ENCODE measurements at regions not wholly inside any gene's neighbourhood (a gene's known extent, or its start where the extent isn't known, plus 50 kb on each side); places are given as distances from the start of the nearest gene placed in this dataset.

GRCh38 chr13:88976466-88976865 lies 1305.3 kb downstream of the SLITRK5 start:
- CTCF ChIA-PET = no interaction called here

GRCh38 chr13:88978607-88979006 lies 1307.4 kb downstream of the SLITRK5 start:
- H3K27ac ChIP-seq = no peak overlapping the region
- no peaks in the 10 kb centered on the region for H3K4me1 ChIP-seq
- DNase-seq (ENCODE audit: low read depth in 1 of 2, low spot score in 1 of 2) (no peak), FAIRE-seq (no peak), ATAC-seq (no peak)
- no peak overlapping the region for H3K4me3 ChIP-seq
- no peaks in the 10 kb centered on the region for H3K9me3 ChIP-seq
- TF ChIP-seq MAZ (IDR thresholded peaks at IDR 0.05; ENCODE audit: borderline replicate concordance, low read depth, low read length) (no peak), ZSCAN20 (CRISPR knock-in tag; IDR thresholded peaks at IDR 0.05) (no peak), MYC (IDR thresholded peaks at IDR 0.05; ENCODE audit: borderline replicate concordance, low read length) (no peak), FOSB (CRISPR knock-in tag; IDR thresholded peaks at IDR 0.05) (no peak), HOXB13 (CRISPR knock-in tag; IDR thresholded peaks at IDR 0.05; ENCODE audit: low read depth) (no peak)
- CTCF ChIA-PET = no interaction called here
- 22% methylated on average over 2 of the region's 2 CpGs for WGBS (ENCODE audit: missing lambda C conversion rate)
- POLR2A ChIA-PET = no interaction called here
- H3K4me2 ChIP-seq = no peak overlapping the region

More at GRCh38 chr13:88976466-88976865, 1305.3 kb downstream of the SLITRK5 start:
- H3K27ac ChIP-seq = no peak overlapping the region
- WGBS (ENCODE audit: missing lambda C conversion rate) = 45% methylated on average over 4 of the region's 4 CpGs
- no peaks in the 10 kb centered on the region for H3K9me3 ChIP-seq
- H3K4me3 ChIP-seq = no peak overlapping the region
- TF ChIP-seq EHMT2 (IDR thresholded peaks at IDR 0.05; ENCODE audit: low read depth) (no peak), RNF2 (IDR thresholded peaks at IDR 0.05; ENCODE audit: borderline replicate concordance, low read depth) (no peak), BCL3 (IDR thresholded peaks at IDR 0.05) (no peak), HOXB5 (CRISPR knock-in tag; IDR thresholded peaks at IDR 0.05) (no peak), FOXS1 (CRISPR knock-in tag; IDR thresholded peaks at IDR 0.05) (no peak), PHF8 (IDR thresholded peaks at IDR 0.05; ENCODE audit: borderline replicate concordance, low read depth) (no peak), NR3C1 (IDR thresholded peaks at IDR 0.05) (no peak), GATA3 (IDR thresholded peaks at IDR 0.05; ENCODE audit: borderline replicate concordance) (no peak), CBX2 (IDR thresholded peaks at IDR 0.05; ENCODE audit: borderline replicate concordance, low read depth) (no peak), EP300 (IDR thresholded peaks at IDR 0.05) (no peak), MYC (IDR thresholded peaks at IDR 0.05; ENCODE audit: borderline replicate concordance, low read length) (no peak), NPAS2 (CRISPR knock-in tag; IDR thresholded peaks at IDR 0.05; ENCODE audit: borderline replicate concordance) (no peak), ZFP36 (IDR thresholded peaks at IDR 0.05; ENCODE audit: borderline replicate concordance, partially characterized antibody) (no peak), HEYL (CRISPR knock-in tag; IDR thresholded peaks at IDR 0.05) (no peak), HES2 (IDR thresholded peaks at IDR 0.05) (no peak), RAD21 (conservative IDR thresholded peaks at IDR 0.05 in 1 of 2, IDR thresholded peaks at IDR 0.05 in 1 of 2) (no peak), RARB (CRISPR knock-in tag; IDR thresholded peaks at IDR 0.05) (no peak), CEBPB (IDR thresholded peaks at IDR 0.05) (no peak)
- TF ChIP-seq, protein P1, sequence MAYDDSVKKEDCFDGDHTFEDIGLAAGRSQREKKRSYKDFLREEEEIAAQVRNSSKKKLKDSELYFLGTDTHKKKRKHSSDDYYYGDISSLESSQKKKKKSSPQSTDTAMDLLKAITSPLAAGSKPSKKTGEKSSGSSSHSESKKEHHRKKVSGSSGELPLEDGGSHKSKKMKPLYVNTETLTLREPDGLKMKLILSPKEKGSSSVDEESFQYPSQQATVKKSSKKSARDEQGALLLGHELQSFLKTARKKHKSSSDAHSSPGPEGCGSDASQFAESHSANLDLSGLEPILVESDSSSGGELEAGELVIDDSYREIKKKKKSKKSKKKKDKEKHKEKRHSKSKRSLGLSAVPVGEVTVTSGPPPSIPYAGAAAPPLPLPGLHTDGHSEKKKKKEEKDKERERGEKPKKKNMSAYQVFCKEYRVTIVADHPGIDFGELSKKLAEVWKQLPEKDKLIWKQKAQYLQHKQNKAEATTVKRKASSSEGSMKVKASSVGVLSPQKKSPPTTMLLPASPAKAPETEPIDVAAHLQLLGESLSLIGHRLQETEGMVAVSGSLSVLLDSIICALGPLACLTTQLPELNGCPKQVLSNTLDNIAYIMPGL (CRISPR knock-in tag; IDR thresholded peaks at IDR 0.05; ENCODE audit: borderline replicate concordance) = no peak
- TF ChIP-seq, protein P2, sequence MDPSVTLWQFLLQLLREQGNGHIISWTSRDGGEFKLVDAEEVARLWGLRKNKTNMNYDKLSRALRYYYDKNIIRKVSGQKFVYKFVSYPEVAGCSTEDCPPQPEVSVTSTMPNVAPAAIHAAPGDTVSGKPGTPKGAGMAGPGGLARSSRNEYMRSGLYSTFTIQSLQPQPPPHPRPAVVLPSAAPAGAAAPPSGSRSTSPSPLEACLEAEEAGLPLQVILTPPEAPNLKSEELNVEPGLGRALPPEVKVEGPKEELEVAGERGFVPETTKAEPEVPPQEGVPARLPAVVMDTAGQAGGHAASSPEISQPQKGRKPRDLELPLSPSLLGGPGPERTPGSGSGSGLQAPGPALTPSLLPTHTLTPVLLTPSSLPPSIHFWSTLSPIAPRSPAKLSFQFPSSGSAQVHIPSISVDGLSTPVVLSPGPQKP (IDR thresholded peaks at IDR 0.05; ENCODE audit: low read depth, low read length) = no peak
- FAIRE-seq (no peak), DNase-seq (ENCODE audit: low read depth in 1 of 2, low spot score in 1 of 2) (no peak), ATAC-seq (no peak)
- POLR2A ChIA-PET = no interaction called here
- H3K4me2 ChIP-seq = no peak overlapping the region
- H3K4me1 ChIP-seq = no peaks in the 10 kb centered on the region
